ENCODE measurements at regions not wholly inside any gene's neighbourhood (a gene's known extent, or its start where the extent isn't known, plus 50 kb on each side); places are given as distances from the start of the nearest gene placed in this dataset.

DNA sequence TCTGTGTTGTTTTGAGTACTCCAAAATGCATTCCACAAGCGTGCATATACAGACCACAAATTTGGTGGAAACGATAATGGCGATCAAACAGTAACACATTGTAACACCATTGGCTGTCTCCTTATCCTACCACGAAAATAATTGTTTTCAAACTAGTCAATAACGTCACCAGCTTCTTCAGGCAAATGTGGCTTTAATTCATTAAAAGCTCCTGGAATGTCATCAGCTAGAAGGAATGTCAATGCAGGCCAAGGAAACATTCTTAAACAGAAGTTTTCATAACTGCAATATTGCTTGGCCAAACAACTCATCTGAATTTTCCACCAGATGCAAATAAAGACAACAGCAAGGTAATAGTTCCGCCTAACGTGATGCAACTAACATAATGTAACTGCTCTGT is 71.6 kb upstream of the XPA start:
- Histone ChIP-seq H2BK12ac (ENCODE audit: insufficient read length, low read depth, low read length) (no peak overlapping the region), H2AFZ (ENCODE audit: low read length) (no peak overlapping the region), H3T11ph (ENCODE audit: low read length) (no peak overlapping the region), H4K91ac (ENCODE audit: insufficient read length, low read depth, low read length) (no peak overlapping the region), H3K9ac (ENCODE audit: extremely low read depth, insufficient read length, low read length) (no peak overlapping the region), H3K23ac (ENCODE audit: insufficient read length, low read depth, low read length) (no peak overlapping the region), H3K4ac (ENCODE audit: low read depth, low read length) (no peak overlapping the region), H3K27me3 (ENCODE audit: insufficient read depth, low read length) (0 out of 2 replicates have a peak, but pooled peaks cover 2% of the 10 kb centered on the region), H2BK20ac (ENCODE audit: low read depth, low read length, poor library complexity, severe bottlenecking) (no peak overlapping the region), H2BK15ac (ENCODE audit: low read depth, low read length) (no peak overlapping the region), H2BK5ac (ENCODE audit: insufficient read length, low read length) (no peak overlapping the region), H3K4me1 (ENCODE audit: insufficient read depth, low read length) (no peaks in the 10 kb centered on the region), H2BK120ac (ENCODE audit: low read depth, low read length, poor library complexity, severe bottlenecking) (no peak overlapping the region), H4K5ac (ENCODE audit: insufficient read length, low read depth, low read length) (no peak overlapping the region), H3K56ac (ENCODE audit: insufficient read length, low read depth, low read length) (no peak overlapping the region), H3K79me1 (ENCODE audit: insufficient read depth, low read depth, low read length, poor library complexity, severe bottlenecking) (no peaks in the 10 kb centered on the region), H3K79me2 (ENCODE audit: insufficient read depth, low read length) (no peaks in the 10 kb centered on the region), H2AK5ac (ENCODE audit: insufficient read length, low read length) (no peak overlapping the region), H3K23me2 (ENCODE audit: insufficient read length, low read depth, low read length, poor library complexity, severe bottlenecking) (no peaks in the 10 kb centered on the region), H3K27ac (ENCODE audit: insufficient read length, low read depth, low read length) (no peak overlapping the region), H3K18ac (ENCODE audit: insufficient read length, low read depth, low read length) (no peak overlapping the region), H4K8ac (replicated peaks; ENCODE audit: insufficient read length, low read depth, low read length) (no peak overlapping the region), H3K4me2 (ENCODE audit: insufficient read depth, insufficient read length, low read length) (no peak overlapping the region), H4K20me1 (ENCODE audit: control insufficient read depth, insufficient read depth, insufficient read length) (no peaks in the 10 kb centered on the region), H3K14ac (ENCODE audit: insufficient read depth, low read length) (no peak overlapping the region), H3K9me3 (ENCODE audit: control insufficient read depth, low read depth, low read length) (no peaks in the 10 kb centered on the region)
- peaks cover 35 to 42% of the 10 kb centered on the region in 2 experiments for H3K4me1 Mint-ChIP-seq
- no peaks in the 10 kb centered on the region for H3K36me3 Mint-ChIP-seq (ENCODE audit: insufficient read depth in 1 of 3, low read depth in 3 of 3)
- TF ChIP-seq, protein P1, sequence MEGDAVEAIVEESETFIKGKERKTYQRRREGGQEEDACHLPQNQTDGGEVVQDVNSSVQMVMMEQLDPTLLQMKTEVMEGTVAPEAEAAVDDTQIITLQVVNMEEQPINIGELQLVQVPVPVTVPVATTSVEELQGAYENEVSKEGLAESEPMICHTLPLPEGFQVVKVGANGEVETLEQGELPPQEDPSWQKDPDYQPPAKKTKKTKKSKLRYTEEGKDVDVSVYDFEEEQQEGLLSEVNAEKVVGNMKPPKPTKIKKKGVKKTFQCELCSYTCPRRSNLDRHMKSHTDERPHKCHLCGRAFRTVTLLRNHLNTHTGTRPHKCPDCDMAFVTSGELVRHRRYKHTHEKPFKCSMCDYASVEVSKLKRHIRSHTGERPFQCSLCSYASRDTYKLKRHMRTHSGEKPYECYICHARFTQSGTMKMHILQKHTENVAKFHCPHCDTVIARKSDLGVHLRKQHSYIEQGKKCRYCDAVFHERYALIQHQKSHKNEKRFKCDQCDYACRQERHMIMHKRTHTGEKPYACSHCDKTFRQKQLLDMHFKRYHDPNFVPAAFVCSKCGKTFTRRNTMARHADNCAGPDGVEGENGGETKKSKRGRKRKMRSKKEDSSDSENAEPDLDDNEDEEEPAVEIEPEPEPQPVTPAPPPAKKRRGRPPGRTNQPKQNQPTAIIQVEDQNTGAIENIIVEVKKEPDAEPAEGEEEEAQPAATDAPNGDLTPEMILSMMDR (conservative IDR thresholded peaks at IDR 0.05): no peak
- no peak for DNase-seq
- H3K27ac Mint-ChIP-seq: no peak overlapping the region
- WGBS (ENCODE audit: extremely low coverage, insufficient read length, low lambda C conversion rate): no CpG with 5 or more reads among the region's 7 CpGs
- peaks cover 48% of the 10 kb centered on the region for H3K27me3 Mint-ChIP-seq (ENCODE audit: low read depth)
- no peak overlapping the region for H3K4me3 Mint-ChIP-seq
- H3K9me3 Mint-ChIP-seq: no peaks in the 10 kb centered on the region
